Liver (tissue), 3 donors: ENCODE measurements at regions not wholly inside any gene's neighbourhood (a gene's known extent, or its start where the extent isn't known, plus 50 kb on each side); places are given as distances from the start of the nearest gene placed in this dataset.

Experiments used
- CTCF ChIP-seq: fragments of 150-350 bp; IDR thresholded peaks from 2 replicates; pipeline ENCODE4 v1.5.1; 2017; ENCODE audit warnings: improper control_type of control experiment, low read depth, low read length; ENCODE audit not compliant: missing input control
- FOXA1 ChIP-seq: IDR thresholded peaks from 2 replicates; pipeline ENCODE4 v1.6.1; 2016; ENCODE audit warnings: antibody characterized with exemption
- RXRA ChIP-seq, 2 donors: IDR thresholded peaks; 2 replicates each; pipeline ENCODE4 v1.6.1; 2017 to 2018; ENCODE audit warnings: antibody characterized with exemption in 2 of 2, mild to moderate bottlenecking in 1 of 2
- donor health status: healthy.
- donor health status: healthy.

GRCh38 chr16:6841392-6841791 lies 491.3 kb upstream of the RBFOX1 start:
- TF ChIP-seq CTCF (no peak), RXRA (IDR thresholded peaks at IDR 0.05) (no peak), FOXA1 (no peak)
